GM18868 (cell line): ENCODE measurements at regions not wholly inside any gene's neighbourhood (a gene's known extent, or its start where the extent isn't known, plus 50 kb on each side); places are given as distances from the start of the nearest gene placed in this dataset.

Experiments used
- ATAC-seq: cut with Tn5 transposase; IDR thresholded peaks from one replicate; pipeline ENCODE4 v1.9.1; 2021; ENCODE audit warnings: mild to moderate bottlenecking, moderate library complexity; ENCODE audit not compliant: unreplicated experiment

GRCh38 chr4:24248674-24249630 is 335.4 kb downstream of the DHX15 start:
- ATAC-seq, result no peak

- no peak for ATAC-seq
These were observed 338.9 kb downstream of the DHX15 start for GRCh38 chr4:24245491-24245820.

- no peak for ATAC-seq
These were observed 339.5 kb downstream of the DHX15 start for GRCh38 chr4:24244663-24245490.

GRCh38 chr4:24243641-24244040 is 340.7 kb downstream of the DHX15 start:
- no peak for ATAC-seq

GRCh38 chr4:24241511-24241910 is 342.8 kb downstream of the DHX15 start:
- no peak for ATAC-seq

- ATAC-seq, result no peak
These were observed 343.7 kb downstream of the DHX15 start for GRCh38 chr4:24240655-24241054.

GRCh38 chr4:24237709-24238108 is 346.6 kb downstream of the DHX15 start:
- no peak for ATAC-seq

- ATAC-seq, result peak; percentile 84
These were observed 346.7 kb upstream of the PPARGC1A start for GRCh38 chr4:24236532-24236931.

- ATAC-seq, result peak; percentile 15
These were observed 346.3 kb upstream of the PPARGC1A start for GRCh38 chr4:24236120-24236519.

- no peak for ATAC-seq
These were observed 345.8 kb upstream of the PPARGC1A start for GRCh38 chr4:24235618-24236017.

- no peak for ATAC-seq
These were observed 344.5 kb upstream of the PPARGC1A start for GRCh38 chr4:24234288-24234848.

GRCh38 chr4:24230955-24231354 is 341.1 kb upstream of the PPARGC1A start:
- no peak for ATAC-seq

- no peak for ATAC-seq
These were observed 340.1 kb upstream of the PPARGC1A start for GRCh38 chr4:24229978-24230377.

- ATAC-seq, result no peak
These were observed 338.8 kb upstream of the PPARGC1A start for GRCh38 chr4:24228692-24229091.

- no peak for ATAC-seq
These were observed 336.8 kb upstream of the PPARGC1A start for GRCh38 chr4:24226667-24227066.

GRCh38 chr4:24226023-24226422 is 336.2 kb upstream of the PPARGC1A start:
- ATAC-seq, result no peak

- no peak for ATAC-seq
These were observed 334.6 kb upstream of the PPARGC1A start for GRCh38 chr4:24224446-24224845.

GRCh38 chr4:24219209-24219608 is 329.4 kb upstream of the PPARGC1A start:
- ATAC-seq, result no peak

- ATAC-seq, result no peak
These were observed 328.7 kb upstream of the PPARGC1A start for GRCh38 chr4:24218566-24218965.

- ATAC-seq, result no peak
These were observed 324.9 kb upstream of the PPARGC1A start for GRCh38 chr4:24214796-24215195.

- no peak for ATAC-seq
These were observed 324.1 kb upstream of the PPARGC1A start for GRCh38 chr4:24213961-24214360.

GRCh38 chr4:24212642-24213041 is 322.8 kb upstream of the PPARGC1A start:
- ATAC-seq, result no peak
